ENCODE measurements at regions not wholly inside any gene's neighbourhood (a gene's known extent, or its start where the extent isn't known, plus 50 kb on each side); places are given as distances from the start of the nearest gene placed in this dataset.

DNA sequence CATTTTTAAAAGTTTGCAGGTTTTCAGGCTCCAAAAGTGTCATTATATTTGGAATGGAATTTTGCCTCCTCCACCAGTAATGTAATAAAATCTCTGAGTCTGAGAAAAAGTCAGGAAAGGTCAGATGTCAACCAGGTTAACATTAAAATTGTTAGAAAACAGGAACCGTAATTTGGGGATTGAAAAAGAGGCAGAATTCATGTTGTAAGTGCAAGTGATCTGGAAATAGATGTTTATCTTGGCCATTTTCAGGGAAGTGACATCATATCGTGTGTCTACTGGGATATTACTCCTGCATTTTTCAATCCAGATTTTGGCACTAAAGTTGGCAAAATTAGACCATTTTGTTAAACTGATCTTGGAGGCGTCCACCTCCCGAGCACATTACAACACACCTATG lies 428.5 kb upstream of the MGMT start:
- Histone ChIP-seq H3K4me1 (peaks cover 100% of the 10 kb centered on the region), H3K4me2 (peak overlapping the region; percentile 96), H3K27ac (no peak overlapping the region), H3K9me3 (no peaks in the 10 kb centered on the region), H4K20me1 (no peaks in the 10 kb centered on the region), H3K27me3 (no peaks in the 10 kb centered on the region), H3K4me3 (no peak overlapping the region), H3K9ac (no peak overlapping the region), H3K36me3 (no peaks in the 10 kb centered on the region)
- no peak for TF ChIP-seq Cebpa-rat (IDR thresholded peaks at IDR 0.05)

DNA sequence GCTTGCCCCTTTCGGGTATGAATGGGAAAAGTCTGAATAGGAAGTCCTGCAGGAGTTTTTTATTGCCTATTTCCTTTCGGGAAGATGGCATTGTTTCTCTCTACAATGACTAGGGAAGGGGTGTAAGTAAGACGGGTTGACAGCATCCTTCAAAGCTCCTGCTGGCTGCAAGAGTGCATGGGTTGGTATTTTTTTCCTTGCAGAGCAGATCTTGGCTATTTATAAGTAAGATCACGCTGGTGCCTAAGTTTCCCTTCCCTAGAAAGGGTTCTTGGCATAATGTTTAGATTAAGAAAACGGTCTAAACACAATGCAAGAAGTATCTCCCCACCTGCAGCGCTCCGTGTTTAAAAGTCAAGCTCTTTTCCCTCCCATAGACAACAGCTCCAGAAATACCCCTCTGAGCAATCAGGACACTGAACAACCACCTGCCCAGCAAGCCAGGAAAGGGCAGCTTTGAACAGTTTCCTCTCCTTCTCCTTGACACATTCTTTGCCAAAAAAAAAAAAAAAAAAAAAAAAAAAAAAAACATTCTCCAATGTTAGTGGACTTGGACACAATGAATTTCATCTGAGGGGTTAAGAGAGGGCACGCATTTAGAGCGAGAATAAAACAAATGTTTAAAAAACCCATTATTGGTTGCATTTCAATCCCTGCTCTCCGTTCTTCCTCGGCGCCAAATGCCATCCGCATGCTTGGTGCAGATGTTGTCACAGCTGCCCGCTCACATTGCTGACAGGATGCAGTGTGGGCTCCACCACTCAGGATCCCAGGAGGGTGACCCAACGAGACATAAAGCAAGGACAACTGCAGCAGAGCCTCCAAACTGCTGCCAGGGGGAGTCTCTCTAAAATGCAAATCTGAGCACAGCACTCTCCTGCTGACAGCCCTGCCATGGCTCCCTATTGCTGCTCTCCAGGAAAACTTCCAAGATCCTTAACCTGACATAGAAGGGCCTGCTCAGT lies 427.4 kb upstream of the MGMT start:
- Histone ChIP-seq H3K9me3 (no peaks in the 10 kb centered on the region), H3K9ac (no peak overlapping the region), H3K4me1 (peaks cover 90% of the 10 kb centered on the region), H3K4me2 (peak overlapping the region; percentile 96), H3K36me3 (no peaks in the 10 kb centered on the region), H3K27ac (no peak overlapping the region), H3K27me3 (no peaks in the 10 kb centered on the region), H3K4me3 (no peak overlapping the region), H4K20me1 (no peaks in the 10 kb centered on the region)
- no peak for TF ChIP-seq Cebpa-rat (IDR thresholded peaks at IDR 0.05)

DNA sequence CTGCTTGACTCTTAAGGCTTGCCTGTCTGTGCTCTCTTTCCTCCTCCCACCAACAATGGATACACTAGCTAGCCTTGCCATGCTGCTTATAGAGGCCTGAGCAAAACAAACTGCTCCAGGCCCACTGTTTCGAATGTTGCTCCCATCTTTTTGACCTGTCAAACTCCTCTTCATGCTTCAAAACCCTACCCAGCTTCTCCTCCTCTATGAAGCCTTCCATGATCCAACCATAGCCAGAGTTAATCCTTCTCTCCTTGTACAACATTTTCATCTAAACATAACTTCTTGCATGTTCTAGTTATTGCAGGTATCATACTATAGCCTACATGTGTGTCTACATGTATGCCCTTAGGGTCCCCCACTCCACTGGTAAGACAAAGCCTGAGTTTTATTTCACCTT lies 426.7 kb upstream of the MGMT start:
- peaks cover 83% of the 10 kb centered on the region for H3K4me1 ChIP-seq
- peak overlapping the region; percentile 96 for H3K4me2 ChIP-seq
- no peaks in the 10 kb centered on the region for H3K27me3 ChIP-seq
- H3K36me3 ChIP-seq: no peaks in the 10 kb centered on the region
- H3K4me3 ChIP-seq: no peak overlapping the region
- no peak for TF ChIP-seq Cebpa-rat (IDR thresholded peaks at IDR 0.05)
- no peak overlapping the region for H3K27ac ChIP-seq
- no peak overlapping the region for H3K9ac ChIP-seq
- H3K9me3 ChIP-seq: no peaks in the 10 kb centered on the region
- H4K20me1 ChIP-seq: no peaks in the 10 kb centered on the region

DNA sequence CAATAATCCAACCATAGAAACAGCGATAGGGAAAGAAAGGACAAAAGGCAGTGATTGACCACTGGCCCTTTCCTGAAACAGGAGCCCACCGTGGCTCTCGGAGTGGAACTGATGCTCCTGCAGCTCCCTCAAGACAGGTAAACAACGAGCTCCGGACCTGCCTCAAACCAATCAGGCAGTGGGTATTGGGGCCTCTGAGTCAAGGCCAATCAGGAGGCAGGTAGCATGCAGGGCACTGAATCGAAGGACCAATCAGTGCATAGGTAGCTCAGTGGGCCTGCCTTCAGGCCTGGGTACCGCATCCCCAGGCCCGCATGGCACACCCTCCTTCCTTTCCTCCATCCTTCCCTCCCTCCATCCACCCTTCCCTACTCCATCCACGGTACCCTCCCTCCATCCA lies 425.1 kb upstream of the MGMT start:
- H3K9me3 ChIP-seq: no peaks in the 10 kb centered on the region

DNA sequence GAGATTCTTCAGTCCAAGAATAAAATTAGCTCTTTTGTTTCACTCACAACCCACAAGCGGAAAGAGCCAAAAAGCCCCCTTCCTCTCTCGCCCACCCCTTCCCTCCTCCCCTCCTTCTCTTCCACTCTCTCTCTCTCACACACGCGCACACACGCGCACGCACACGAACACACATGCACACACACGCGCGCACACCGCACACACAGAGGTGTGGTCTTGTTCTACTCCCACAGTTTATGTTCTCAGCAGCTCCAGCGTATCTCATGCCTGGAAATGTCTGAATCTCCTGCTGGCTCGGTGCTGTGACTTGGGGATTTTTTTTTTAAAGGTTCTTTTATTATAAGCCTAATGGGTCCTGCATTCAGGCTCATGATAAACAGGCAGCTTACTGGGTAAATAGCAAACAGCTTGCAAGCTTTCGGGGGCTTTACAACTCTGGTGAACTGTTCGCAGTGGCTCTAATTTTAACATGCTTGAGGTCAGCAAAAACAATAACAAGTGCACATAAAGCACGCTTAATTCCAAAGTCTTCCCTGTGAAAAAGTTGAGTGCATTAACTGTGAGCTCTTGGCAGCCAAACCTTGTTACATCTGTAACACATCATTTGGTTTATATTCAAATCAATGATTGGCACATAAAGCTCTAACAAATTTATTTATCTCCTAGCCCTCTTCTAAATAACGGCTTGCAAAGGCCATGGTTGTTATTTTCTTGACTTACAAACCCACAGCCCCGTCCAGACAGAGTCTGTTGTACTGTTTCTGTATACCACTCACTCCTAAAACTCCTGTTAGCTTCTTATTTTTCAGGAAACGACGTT lies 424.1 kb upstream of the MGMT start:
- Histone ChIP-seq H3K4me3 (peak overlapping the region; percentile 53), H3K9ac (peak overlapping the region; percentile 72), H3K4me2 (peak overlapping the region; percentile 96), H4K20me1 (no peaks in the 10 kb centered on the region), H3K9me3 (no peaks in the 10 kb centered on the region), H3K27me3 (no peaks in the 10 kb centered on the region), H3K4me1 (peaks cover 57% of the 10 kb centered on the region), H3K27ac (peak overlapping the region; percentile 78; the same call in 1 of the 2 replicates), H3K36me3 (no peaks in the 10 kb centered on the region)
- TF ChIP-seq Cebpa-rat (IDR thresholded peaks at IDR 0.05): no peak

More for the DNA sequence above, 425.1 kb upstream of the MGMT start:
- Histone ChIP-seq H3K4me1 (peaks cover 68% of the 10 kb centered on the region), H3K4me2 (peak overlapping the region; percentile 96), H3K27me3 (no peaks in the 10 kb centered on the region), H3K4me3 (peak overlapping the region; percentile 53), H3K9ac (no peak overlapping the region; the same call in 1 of the 2 replicates), H3K36me3 (no peaks in the 10 kb centered on the region), H3K27ac (peak overlapping the region; percentile 78), H4K20me1 (no peaks in the 10 kb centered on the region)
- TF ChIP-seq Cebpa-rat (IDR thresholded peaks at IDR 0.05): no peak

DNA sequence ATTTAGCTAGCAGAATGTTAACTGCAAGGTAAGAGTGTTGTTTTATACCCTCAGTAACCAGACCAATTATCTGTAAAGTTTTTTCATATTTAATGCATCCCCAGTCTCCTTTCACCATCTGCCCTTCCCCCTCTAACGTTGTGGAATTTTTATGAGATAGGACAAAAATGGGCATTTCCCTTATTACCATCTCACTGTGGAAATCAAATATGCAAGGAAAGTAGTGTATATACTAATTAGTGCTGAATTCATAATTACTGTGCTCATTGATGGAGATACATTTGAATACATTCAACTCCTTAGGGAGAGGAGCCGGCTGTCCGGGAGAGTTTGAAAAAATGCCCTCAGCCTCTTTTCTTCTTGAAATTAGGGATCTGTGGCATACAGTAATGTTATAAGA lies 423.4 kb upstream of the MGMT start:
- Histone ChIP-seq H3K27ac (no peak overlapping the region), H3K9me3 (no peaks in the 10 kb centered on the region), H3K4me1 (peaks cover 50% of the 10 kb centered on the region), H3K9ac (no peak overlapping the region), H3K4me3 (no peak overlapping the region), H3K36me3 (no peaks in the 10 kb centered on the region), H3K27me3 (no peaks in the 10 kb centered on the region), H4K20me1 (no peaks in the 10 kb centered on the region), H3K4me2 (peak overlapping the region; percentile 96)
- TF ChIP-seq Cebpa-rat (IDR thresholded peaks at IDR 0.05): no peak

DNA sequence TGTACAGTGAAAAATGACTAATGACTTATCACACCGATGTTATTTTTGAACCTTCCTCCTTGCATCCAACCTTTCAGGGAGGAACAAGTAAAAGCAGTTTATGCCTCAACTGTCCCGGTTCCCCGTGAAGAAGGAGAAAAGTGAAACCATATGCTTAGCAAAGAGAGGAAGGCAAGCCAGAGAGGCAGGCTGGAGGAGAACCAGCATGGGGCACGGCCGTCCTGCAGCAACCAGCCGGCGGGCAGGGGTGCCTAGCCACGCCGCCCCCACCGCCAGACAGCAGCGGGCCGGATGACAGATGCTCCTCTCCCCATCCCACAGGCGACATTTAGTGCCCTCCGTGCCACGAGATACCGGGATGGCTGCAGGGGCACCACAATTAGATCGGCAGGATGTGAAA lies 421.4 kb upstream of the MGMT start:
- Histone ChIP-seq H3K4me3 (no peak overlapping the region), H3K4me2 (no peak overlapping the region), H4K20me1 (no peaks in the 10 kb centered on the region), H3K36me3 (no peaks in the 10 kb centered on the region), H3K9me3 (no peaks in the 10 kb centered on the region), H3K4me1 (peaks cover 31% of the 10 kb centered on the region), H3K27me3 (no peaks in the 10 kb centered on the region), H3K27ac (no peak overlapping the region), H3K9ac (no peak overlapping the region)
- TF ChIP-seq Cebpa-rat (IDR thresholded peaks at IDR 0.05): no peak

DNA sequence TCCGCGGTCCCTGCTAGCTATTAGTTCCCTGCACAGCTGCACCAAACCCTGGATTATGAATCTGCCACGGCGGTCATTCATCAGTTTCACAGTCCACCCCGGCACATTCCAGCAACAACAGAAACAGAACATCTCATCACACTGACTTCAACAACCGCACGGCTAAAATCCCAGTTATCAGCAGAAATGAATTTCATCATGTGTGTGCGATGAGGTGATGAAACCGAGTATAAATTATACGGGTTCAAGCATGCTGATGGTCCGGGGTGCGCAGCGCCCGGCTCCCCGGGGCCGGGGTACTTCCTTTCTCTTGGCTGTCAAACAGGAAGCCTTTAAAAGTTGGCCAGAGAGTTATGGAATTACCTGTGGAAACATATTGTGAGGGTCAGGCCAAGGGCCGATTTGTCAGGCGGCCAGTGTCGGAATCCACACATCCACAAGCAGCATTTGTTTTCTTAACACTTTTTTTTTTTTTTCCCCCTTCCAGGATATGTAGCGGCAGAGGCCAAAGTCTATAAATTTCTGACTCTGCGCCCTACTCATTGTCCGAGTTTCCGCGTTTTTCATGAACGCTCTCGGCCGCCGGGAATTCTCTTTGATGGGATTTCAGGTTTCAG lies 420.9 kb upstream of the MGMT start:
- no peak for TF ChIP-seq Cebpa-rat (IDR thresholded peaks at IDR 0.05)
- no peaks in the 10 kb centered on the region for H3K36me3 ChIP-seq
- no peak overlapping the region for H3K4me2 ChIP-seq
- no peak overlapping the region for H3K27ac ChIP-seq
- no peaks in the 10 kb centered on the region for H3K9me3 ChIP-seq
- no peaks in the 10 kb centered on the region for H4K20me1 ChIP-seq
- H3K9ac ChIP-seq: no peak overlapping the region
- H3K27me3 ChIP-seq: no peaks in the 10 kb centered on the region
- peaks cover 25% of the 10 kb centered on the region for H3K4me1 ChIP-seq
- no peak overlapping the region for H3K4me3 ChIP-seq

DNA sequence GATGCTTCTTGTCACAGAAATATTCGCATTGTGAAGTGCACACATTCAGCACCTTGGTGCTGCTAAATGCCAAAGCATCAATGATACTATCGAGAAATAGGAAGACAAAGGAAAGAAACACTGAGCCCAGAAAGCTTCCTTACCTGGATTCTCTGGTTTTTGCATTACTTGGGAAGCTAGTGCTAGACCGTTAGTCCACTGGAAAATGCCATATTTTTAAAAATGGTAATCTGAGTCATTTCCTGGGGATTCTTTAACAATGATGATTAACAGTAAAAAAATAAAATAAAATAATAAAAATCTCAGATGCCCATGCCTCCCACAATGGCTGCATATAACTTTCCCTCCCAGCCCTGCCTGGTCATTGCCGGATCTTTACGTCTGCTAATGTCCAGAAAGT lies 420.1 kb upstream of the MGMT start:
- Histone ChIP-seq H4K20me1 (no peaks in the 10 kb centered on the region), H3K4me1 (peaks cover 18% of the 10 kb centered on the region), H3K9ac (no peak overlapping the region), H3K27ac (no peak overlapping the region), H3K36me3 (no peaks in the 10 kb centered on the region), H3K4me2 (no peak overlapping the region), H3K4me3 (no peak overlapping the region), H3K27me3 (no peaks in the 10 kb centered on the region), H3K9me3 (no peaks in the 10 kb centered on the region)
- no peak for TF ChIP-seq Cebpa-rat (IDR thresholded peaks at IDR 0.05)
